ENCODE measurements at regions not wholly inside any gene's neighbourhood (a gene's known extent, or its start where the extent isn't known, plus 50 kb on each side); places are given as distances from the start of the nearest gene placed in this dataset.

- no peak for TF ChIP-seq SRSF1 (IDR thresholded peaks at IDR 0.05; ENCODE audit: low read depth, low read length)
These were observed 271.9 kb upstream of the OPRM1 start (continued) for GRCh38 chr6:153767127-153767526.

- H3K9me1 ChIP-seq (ENCODE audit: control insufficient read depth, insufficient read depth, low read length), result no peaks in the 10 kb centered on the region
- ATAC-seq, result no peak
- H3K79me2 ChIP-seq (ENCODE audit: control insufficient read depth, insufficient read depth, low read length), result no peaks in the 10 kb centered on the region
- H2AFZ ChIP-seq (ENCODE audit: low read depth, low read length), result no peak overlapping the region
- H3K27ac ChIP-seq (ENCODE audit: extremely low read depth, low read depth, low read length), result no peak overlapping the region
- POLR2A ChIA-PET, result no interaction called here
- H3K9ac ChIP-seq (ENCODE audit: insufficient read depth in 1 of 2, low read depth in 2 of 2, low read length in 2 of 2), result no peak overlapping the region
- peaks cover 3% of the 10 kb centered on the region; the same call in 1 of the 2 replicates for H3K9me3 ChIP-seq (replicated peaks; ENCODE audit: control insufficient read depth, insufficient read depth, low read depth, low read length)
- DNase-seq (ENCODE audit: extremely low read depth in 1 of 4, low spot score in 3 of 4), result no peak
- H3K4me3 ChIP-seq, result no peak overlapping the region
- intact Hi-C loops (cut with micrococcal nuclease), result no loop called here
- FAIRE-seq, result no peak
- H3K36me3 ChIP-seq (ENCODE audit: control insufficient read depth, insufficient read depth, low read length), result no peaks in the 10 kb centered on the region
- no peak overlapping the region for H3K4me2 ChIP-seq (ENCODE audit: insufficient read depth, low read length)
- H3K4me1 ChIP-seq (replicated peaks in 1 of 2; ENCODE audit: control insufficient read depth in 2 of 2, insufficient read depth in 2 of 2, low read length in 2 of 2), result no peaks in the 10 kb centered on the region
- no TSS peak for BruUV-seq (replicated peaks)
- no peaks in the 10 kb centered on the region for H4K20me1 ChIP-seq (replicated peaks; ENCODE audit: control insufficient read depth, insufficient read depth, low read length)
- 3% methylated on average over 2 of the region's 2 CpGs for WGBS (ENCODE audit: insufficient coverage, low coverage, missing lambda C conversion rate)
- CTCF ChIA-PET (ENCODE audit: low intra/inter-chr PET ratio), result no interaction called here
- in situ Hi-C loops (cut with MboI), result no loop called here
- no peaks in the 10 kb centered on the region for H3K27me3 ChIP-seq (ENCODE audit: control insufficient read depth in 2 of 2, insufficient read depth in 2 of 2, low read length in 2 of 2)
- TF ChIP-seq CBFB (CRISPR knock-in tag; IDR thresholded peaks at IDR 0.05) (no peak), RCOR1 (IDR thresholded peaks at IDR 0.05; ENCODE audit: borderline replicate concordance in 1 of 2, low read depth in 2 of 2, low read length in 2 of 2) (no peak), MCM5 (IDR thresholded peaks at IDR 0.05; ENCODE audit: low read depth) (no peak), FOXM1 (IDR thresholded peaks at IDR 0.05; ENCODE audit: low read depth) (no peak), FOXM1 (CRISPR knock-in tag; IDR thresholded peaks at IDR 0.05; ENCODE audit: low read depth) (no peak), ZNF280A (IDR thresholded peaks at IDR 0.05; ENCODE audit: low read depth, partially characterized antibody) (no peak), ZNF280B (CRISPR knock-in tag; IDR thresholded peaks at IDR 0.05) (no peak), ZNF212 (CRISPR knock-in tag; IDR thresholded peaks at IDR 0.05) (no peak), SRF (CRISPR knock-in tag; IDR thresholded peaks at IDR 0.05) (no peak), RNF219 (CRISPR knock-in tag; IDR thresholded peaks at IDR 0.05) (no peak), DPF2 (IDR thresholded peaks at IDR 0.05) (no peak)
These were observed 280.5 kb upstream of the OPRM1 start for GRCh38 chr6:153758516-153758915.
